ENCODE measurements at regions not wholly inside any gene's neighbourhood (a gene's known extent, or its start where the extent isn't known, plus 50 kb on each side); places are given as distances from the start of the nearest gene placed in this dataset.

- DNase-seq (ENCODE audit: low spot score) = no peak
Measured at GRCh38 chr17:33777674-33778073, 477.4 kb upstream of the CCL2 start.

GRCh38 chr17:33778505-33779233 is 476.4 kb upstream of the CCL2 start:
- DNase-seq (ENCODE audit: low spot score) = no peak

GRCh38 chr17:33779234-33779591 is 475.9 kb upstream of the CCL2 start:
- peak; percentile 50 for DNase-seq (ENCODE audit: low spot score)

- no peak for DNase-seq (ENCODE audit: low spot score)
Measured at GRCh38 chr17:33785281-33785680, 469.8 kb upstream of the CCL2 start.

GRCh38 chr17:33786478-33786877 is 468.6 kb upstream of the CCL2 start:
- DNase-seq (ENCODE audit: low spot score) = no peak

- DNase-seq (ENCODE audit: low spot score) = no peak
Measured at GRCh38 chr17:33789658-33790057, 465.4 kb upstream of the CCL2 start.

GRCh38 chr17:33797181-33797580 is 457.9 kb upstream of the CCL2 start:
- DNase-seq (ENCODE audit: low spot score) = no peak

GRCh38 chr17:33798308-33798707 is 456.8 kb upstream of the CCL2 start:
- no peak for DNase-seq (ENCODE audit: low spot score)

DNA sequence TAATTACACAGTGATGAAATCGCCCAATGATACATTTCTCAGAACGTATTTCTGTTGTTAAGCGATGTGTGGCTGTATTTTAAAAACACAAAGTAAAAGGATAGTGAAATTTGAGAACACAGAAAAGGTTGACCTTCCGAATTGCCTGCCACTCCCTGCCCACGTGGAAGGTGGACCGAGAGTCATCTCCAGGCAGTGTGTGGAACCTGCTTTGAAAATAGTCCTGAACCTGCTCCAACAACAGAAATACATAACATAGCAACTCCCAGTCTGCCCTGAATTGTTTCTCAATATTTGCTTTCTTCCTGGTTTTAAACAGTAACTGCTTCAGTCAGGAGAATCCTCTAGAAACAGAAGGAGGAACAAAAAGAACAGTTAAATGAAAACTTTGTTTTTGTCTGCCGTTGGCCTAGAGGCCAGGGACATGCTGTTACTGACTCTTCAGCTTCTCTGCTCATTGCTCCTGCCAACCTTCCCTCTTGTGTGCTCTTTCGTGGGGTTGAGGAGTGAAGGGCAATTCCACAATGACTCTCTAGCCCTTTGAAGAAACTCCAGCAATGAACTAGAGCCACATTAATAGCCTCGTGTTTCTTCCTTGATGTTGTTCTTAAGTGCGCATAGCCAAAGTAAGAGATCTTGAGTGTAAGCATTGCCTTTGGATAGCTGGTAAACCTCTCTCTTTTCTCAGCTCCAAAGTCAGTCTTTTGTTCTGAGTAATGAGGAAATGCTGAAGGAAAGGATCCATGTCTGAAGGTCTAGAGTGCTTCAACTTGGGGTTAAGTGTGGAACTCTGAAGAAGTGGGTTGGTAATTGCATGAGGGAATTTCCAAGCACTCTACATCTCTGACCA is 452.5 kb upstream of the CCL2 start:
- no peak for DNase-seq (ENCODE audit: low spot score)

DNA sequence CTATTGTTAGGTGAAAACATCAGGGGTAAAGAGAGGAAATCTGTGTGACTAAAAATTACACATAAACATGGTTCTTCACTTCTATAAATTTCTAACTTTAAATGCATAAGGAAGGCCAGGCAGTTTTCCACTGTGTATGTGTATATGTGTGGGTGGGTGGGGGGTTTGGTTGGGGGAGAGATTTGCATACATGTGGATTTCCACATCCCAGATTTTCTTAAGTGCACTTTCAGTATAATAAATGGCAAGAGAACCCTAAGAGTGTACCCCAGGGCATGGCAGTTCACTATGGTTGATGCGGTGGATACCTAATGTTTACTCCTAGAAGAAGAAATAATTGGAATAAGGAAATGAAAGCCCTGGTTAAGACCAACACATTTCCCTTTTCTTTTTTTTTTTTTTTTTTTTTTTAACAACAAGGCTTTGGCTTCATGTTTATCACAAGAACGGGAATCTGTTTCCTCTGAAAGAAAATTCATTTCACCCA is 451.8 kb upstream of the CCL2 start:
- no peak for DNase-seq (ENCODE audit: low spot score)

DNA sequence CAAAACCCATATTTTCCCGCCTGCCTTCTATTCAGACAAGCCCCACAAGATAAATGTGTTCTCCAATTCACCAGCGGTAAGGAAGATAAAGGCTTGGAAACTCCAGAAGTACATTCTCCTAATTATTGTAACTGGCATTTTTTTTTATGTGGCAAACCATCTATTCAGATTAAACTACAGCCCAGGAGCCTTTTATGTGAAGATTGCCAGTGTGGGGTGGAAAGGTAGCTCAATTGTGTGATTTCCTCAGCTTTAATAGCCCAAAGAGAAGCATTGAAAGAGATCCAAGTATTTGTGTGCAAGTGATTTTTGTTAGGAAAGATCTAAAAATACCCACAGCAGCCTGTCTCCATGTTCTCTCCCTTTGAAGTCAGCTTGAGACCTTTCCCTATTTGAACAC is 451.4 kb upstream of the CCL2 start:
- no peak for DNase-seq (ENCODE audit: low spot score)

GRCh38 chr17:33804401-33804800 is 450.7 kb upstream of the CCL2 start:
- no peak for DNase-seq (ENCODE audit: low spot score)

DNA sequence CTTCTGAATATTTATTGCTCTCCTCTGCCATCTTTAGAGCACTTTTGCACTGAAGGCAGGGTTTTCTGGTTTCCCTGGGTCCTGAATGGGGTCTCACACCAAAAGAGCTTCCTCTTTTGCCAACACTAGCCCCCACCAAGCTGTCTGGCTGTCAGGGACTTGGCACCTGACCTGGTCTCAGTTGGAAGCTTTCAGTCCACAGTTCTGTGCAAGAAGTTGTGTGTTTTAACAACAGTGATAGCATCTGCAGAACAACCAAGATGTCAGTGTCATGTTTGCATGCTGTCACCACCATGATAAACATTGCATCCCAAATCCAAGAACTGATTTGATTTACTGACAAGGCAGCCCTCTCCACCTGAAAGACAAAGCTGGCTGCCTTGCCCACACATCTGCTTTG is 448.5 kb upstream of the CCL2 start:
- no peak for DNase-seq (ENCODE audit: low spot score)

- DNase-seq (ENCODE audit: low spot score) = no peak
Measured at GRCh38 chr17:33809748-33810147, 445.3 kb upstream of the CCL2 start.

GRCh38 chr17:33811004-33811760 is 443.9 kb upstream of the CCL2 start:
- no peak for DNase-seq (ENCODE audit: low spot score)

GRCh38 chr17:33811984-33812577 is 443.0 kb upstream of the CCL2 start:
- DNase-seq (ENCODE audit: low spot score) = no peak

DNA sequence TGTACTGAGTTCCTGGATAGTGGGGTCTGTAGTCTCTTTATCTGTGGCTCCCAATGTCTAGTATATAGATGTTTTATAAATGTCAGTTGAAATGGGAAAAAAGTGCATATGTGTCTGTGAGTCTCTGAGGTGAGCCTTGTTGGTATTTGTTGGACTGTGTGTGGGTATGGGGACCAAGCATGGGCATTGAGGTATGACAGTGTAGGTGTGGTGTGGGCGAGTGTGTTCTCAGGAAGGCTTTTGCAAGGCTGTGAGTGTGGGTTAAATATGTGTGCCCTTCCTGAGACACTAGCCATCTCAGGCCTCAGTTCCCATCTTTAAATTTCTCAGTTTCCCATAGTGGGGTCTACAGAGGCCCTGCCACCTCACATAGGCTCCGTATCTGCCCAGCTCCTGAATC is 440.2 kb upstream of the CCL2 start:
- DNase-seq (ENCODE audit: low spot score) = no peak

GRCh38 chr17:33816036-33816435 is 439.0 kb upstream of the CCL2 start:
- DNase-seq (ENCODE audit: low spot score) = no peak

DNA sequence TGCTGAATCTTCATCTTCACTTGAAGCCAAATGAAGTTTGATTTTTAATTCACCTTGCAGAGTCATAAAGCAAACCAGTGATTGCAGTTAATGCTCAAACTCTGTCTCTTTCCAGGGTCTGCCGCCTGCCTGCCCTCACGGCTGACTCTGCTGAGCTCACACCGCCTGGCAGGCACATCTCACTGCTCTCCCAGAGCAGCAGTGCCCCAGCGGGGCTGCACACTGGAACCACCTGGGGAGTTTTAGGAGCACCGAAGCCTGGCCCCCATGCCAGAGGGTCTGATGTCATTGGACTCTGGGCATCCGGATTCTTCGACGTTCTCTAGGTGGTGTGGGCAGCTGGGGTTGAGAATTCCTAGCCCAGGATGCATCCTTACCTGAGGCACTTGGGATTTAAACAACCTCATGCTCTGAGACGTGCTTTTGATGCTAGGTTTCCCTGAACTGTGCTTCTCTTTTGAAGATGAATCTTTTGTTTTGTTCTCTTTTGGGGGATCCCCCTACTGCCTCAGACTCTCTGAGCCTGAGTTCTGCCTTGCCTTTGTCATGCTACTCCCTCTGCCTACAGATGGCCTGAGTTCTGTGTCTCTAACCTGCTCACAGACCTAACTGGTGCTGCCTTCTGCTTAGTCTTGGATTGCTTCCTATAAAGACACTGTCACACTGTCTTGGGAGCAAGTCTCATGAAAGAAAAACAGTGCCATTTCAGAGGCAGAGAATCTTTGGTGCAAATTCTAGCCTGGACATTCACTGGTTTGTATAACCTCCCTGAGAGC is 438.1 kb upstream of the CCL2 start:
- DNase-seq (ENCODE audit: low spot score) = no peak

DNA sequence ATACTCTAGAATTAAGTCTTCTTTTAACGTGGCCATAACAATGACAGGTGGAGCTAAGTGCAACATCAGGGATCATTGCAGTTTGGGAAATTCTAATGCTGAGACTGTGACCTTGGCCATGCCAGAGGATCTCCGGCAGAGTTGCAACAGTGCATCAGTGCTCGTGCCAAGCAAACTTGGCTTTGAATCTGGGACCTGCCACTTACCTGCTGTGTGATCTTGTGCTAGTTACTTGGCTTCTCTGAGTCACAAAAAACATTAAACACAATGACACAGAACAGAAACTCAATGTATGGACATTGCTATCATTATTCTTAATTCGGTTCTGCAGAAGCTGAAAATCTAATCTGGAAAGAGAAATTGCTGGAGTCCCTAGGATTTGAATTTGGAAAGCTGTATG is 435.5 kb upstream of the CCL2 start:
- no peak for DNase-seq (ENCODE audit: low spot score)

- no peak for DNase-seq (ENCODE audit: low spot score)
Measured at GRCh38 chr17:33832262-33832661, 422.8 kb upstream of the CCL2 start.

- DNase-seq (ENCODE audit: low spot score) = no peak
Measured at GRCh38 chr17:33837281-33837680, 417.8 kb upstream of the CCL2 start.
